Suprapubic skin (tissue), 4 donors: ENCODE measurements at regions not wholly inside any gene's neighbourhood (a gene's known extent, or its start where the extent isn't known, plus 50 kb on each side); places are given as distances from the start of the nearest gene placed in this dataset.
"Not testable (repeated sequence)": the region's sequence is repeated elsewhere in the genome, so short reads cannot be mapped to it uniquely, and the experiment has no call there.

ENCODE experiments used
- DNase-seq, 2 donors: peaks; one replicate each; pipeline ENCODE4 v3.0.0-alpha.2; 2019; ENCODE audit warnings: low spot score in 2 of 2
- H3K27ac ChIP-seq: fragments of 200-600 bp; sonication (generic); one replicate; pipeline ENCODE4 v1.5.1; 2019
- H3K27me3 ChIP-seq: fragments of 200-600 bp; sonication (generic); one replicate; pipeline ENCODE4 v1.5.1; 2019
- H3K36me3 ChIP-seq: fragments of 200-600 bp; sonication (generic); one replicate; pipeline ENCODE4 v1.5.1; 2019
- H3K4me1 ChIP-seq: fragments of 200-600 bp; sonication (generic); one replicate; pipeline ENCODE4 v1.5.1; 2019
- H3K4me3 ChIP-seq: fragments of 200-600 bp; sonication (generic); one replicate; pipeline ENCODE4 v1.5.1; 2019; ENCODE audit warnings: mild to moderate bottlenecking
- H3K9me3 ChIP-seq: fragments of 200-600 bp; sonication (generic); one replicate; pipeline ENCODE4 v1.5.1; 2019
- CTCF ChIP-seq, 2 donors: fragments of 200-600 bp in 1 of 2; fragments of 450-650 bp in 1 of 2; sonication (generic) in 1 of 2; IDR thresholded peaks; one replicate each; pipeline ENCODE4 v1.5.1; 2016 to 2019; ENCODE audit warnings: antibody characterized with exemption in 2 of 2, mild to moderate bottlenecking in 1 of 2, moderate library complexity in 1 of 2
- EP300 ChIP-seq: sonication (generic); formaldehyde crosslinking; IDR thresholded peaks from one replicate; pipeline ENCODE4 v1.6.1; 2017; ENCODE audit warnings: antibody characterized with exemption
- POLR2A ChIP-seq, 2 donors: fragments of 450-650 bp; IDR thresholded peaks; one replicate each; pipeline ENCODE4 v1.6.1; 2017; ENCODE audit warnings: antibody characterized with exemption in 2 of 2, mild to moderate bottlenecking in 2 of 2, moderate library complexity in 2 of 2
- POLR2AphosphoS5 ChIP-seq, 3 donors: sonication (generic); formaldehyde crosslinking; IDR thresholded peaks; one replicate each; pipeline ENCODE4 v1.6.1; 2017; ENCODE audit warnings: antibody characterized with exemption in 3 of 3
- WGBS: methylation state at CpG from one replicate; pipeline ENCODE4 v1.1.5; 2018; 5-methylcytosine and 5-hydroxymethylcytosine counted together

- Histone ChIP-seq H3K27me3 (no peaks in the 10 kb centered on the region), H3K4me3 (no peak overlapping the region), H3K4me1 (peaks cover 4% of the 10 kb centered on the region), H3K27ac (no peak overlapping the region), H3K36me3 (no peaks in the 10 kb centered on the region), H3K9me3 (no peaks in the 10 kb centered on the region)
- DNase-seq = no peak
- 51% methylated on average over 3 of the region's 3 CpGs for WGBS
- TF ChIP-seq CTCF (IDR thresholded peaks at IDR 0.05) (no peak), EP300 (no peak), POLR2A (IDR thresholded peaks at IDR 0.05) (no peak)
Observed at GRCh38 chr15:91447991-91448644, 348.1 kb downstream of the SV2B start.

GRCh38 chr15:91453376-91453775 lies 353.3 kb downstream of the SV2B start:
- not testable (repeated sequence) for DNase-seq, H3K36me3 ChIP-seq, H3K27me3 ChIP-seq, H3K4me3 ChIP-seq, H3K4me1 ChIP-seq, H3K9me3 ChIP-seq, H3K27ac ChIP-seq
- WGBS = 68% methylated on average over 3 of the region's 3 CpGs

- 55% methylated on average over 7 of the region's 7 CpGs for WGBS
- Histone ChIP-seq H3K27me3 (peaks cover 3% of the 10 kb centered on the region), H3K4me1 (peaks cover 4% of the 10 kb centered on the region), H3K27ac (no peak overlapping the region), H3K4me3 (no peak overlapping the region), H3K9me3 (no peaks in the 10 kb centered on the region), H3K36me3 (no peaks in the 10 kb centered on the region)
- no peak for TF ChIP-seq EP300
- no peak for TF ChIP-seq POLR2AphosphoS5 (IDR thresholded peaks at IDR 0.05)
- no peak for TF ChIP-seq CTCF (IDR thresholded peaks at IDR 0.05)
- no peak for TF ChIP-seq POLR2A (IDR thresholded peaks at IDR 0.05)
- no peak for DNase-seq
Observed at GRCh38 chr15:91456251-91456718, 356.2 kb downstream of the SV2B start.

GRCh38 chr15:91456921-91457320 lies 356.9 kb downstream of the SV2B start:
- TF ChIP-seq CTCF (IDR thresholded peaks at IDR 0.05) (no peak), EP300 (no peak), POLR2A (IDR thresholded peaks at IDR 0.05) (no peak), POLR2AphosphoS5 (IDR thresholded peaks at IDR 0.05) (no peak)
- H3K27me3 ChIP-seq = peaks cover 3% of the 10 kb centered on the region
- no peaks in the 10 kb centered on the region for H3K9me3 ChIP-seq
- 83% methylated on average over 3 of the region's 3 CpGs for WGBS
- no peak for DNase-seq
- peaks cover 4% of the 10 kb centered on the region for H3K4me1 ChIP-seq
- no peak overlapping the region for H3K27ac ChIP-seq
- H3K4me3 ChIP-seq = no peak overlapping the region
- H3K36me3 ChIP-seq = no peaks in the 10 kb centered on the region

- Histone ChIP-seq H3K4me3 (no peak overlapping the region), H3K4me1 (peaks cover 3% of the 10 kb centered on the region), H3K27me3 (peaks cover 3% of the 10 kb centered on the region), H3K36me3 (no peaks in the 10 kb centered on the region), H3K9me3 (no peaks in the 10 kb centered on the region), H3K27ac (no peak overlapping the region)
- TF ChIP-seq EP300 (no peak), POLR2A (IDR thresholded peaks at IDR 0.05) (no peak), POLR2AphosphoS5 (IDR thresholded peaks at IDR 0.05) (no peak)
- 57% methylated on average over 3 of the region's 3 CpGs for WGBS
- no peak for DNase-seq
Observed at GRCh38 chr15:91461377-91461776, 361.3 kb downstream of the SV2B start.

- WGBS = 69% methylated on average over 4 of the region's 4 CpGs
- no peak overlapping the region for H3K27ac ChIP-seq
- no peak for TF ChIP-seq POLR2AphosphoS5 (IDR thresholded peaks at IDR 0.05)
Observed at GRCh38 chr15:91465086-91465485, 365.0 kb downstream of the SV2B start.

GRCh38 chr15:91465696-91466095 lies 365.6 kb downstream of the SV2B start:
- TF ChIP-seq EP300 = no peak
- no peak for DNase-seq
- Histone ChIP-seq H3K27ac (no peak overlapping the region), H3K27me3 (no peaks in the 10 kb centered on the region), H3K4me1 (no peaks in the 10 kb centered on the region), H3K4me3 (no peak overlapping the region), H3K9me3 (no peaks in the 10 kb centered on the region), H3K36me3 (no peaks in the 10 kb centered on the region)
- 50% methylated on average over 7 of the region's 7 CpGs for WGBS

More at GRCh38 chr15:91465086-91465485, 365.0 kb downstream of the SV2B start:
- Histone ChIP-seq H3K27me3 (no peaks in the 10 kb centered on the region), H3K4me3 (no peak overlapping the region), H3K9me3 (no peaks in the 10 kb centered on the region), H3K4me1 (no peaks in the 10 kb centered on the region), H3K36me3 (no peaks in the 10 kb centered on the region)
- DNase-seq = no peak
